Tibial nerve (tissue), 4 donors: ENCODE measurements at regions not wholly inside any gene's neighbourhood (a gene's known extent, or its start where the extent isn't known, plus 50 kb on each side); places are given as distances from the start of the nearest gene placed in this dataset.

Source experiments
- EP300 ChIP-seq, 2 donors: sonication (generic); formaldehyde crosslinking; IDR thresholded peaks; one replicate each; pipeline ENCODE4 v1.6.1; 2017; ENCODE audit warnings: antibody characterized with exemption in 2 of 2, mild to moderate bottlenecking in 1 of 2
- POLR2A ChIP-seq, 2 donors: fragments of 450-650 bp; IDR thresholded peaks; one replicate each; pipeline ENCODE4 v1.6.1; 2017; ENCODE audit warnings: antibody characterized with exemption in 2 of 2, mild to moderate bottlenecking in 2 of 2, moderate library complexity in 2 of 2
- TF ChIP-seq, protein P1 (sequence below), 5 experiments: fragments of 200-600 bp in 3 of 5; fragments of 450-650 bp in 2 of 5; sonication (generic) in 3 of 5; IDR thresholded peaks; one replicate each; pipeline ENCODE4 v1.5.1; 2016 to 2019; ENCODE audit warnings: antibody characterized with exemption in 5 of 5, mild to moderate bottlenecking in 3 of 5, moderate library complexity in 2 of 5

GRCh38 chr4:96293806-96294205 lies 453.9 kb downstream of the PDHA2 start:
- TF ChIP-seq, protein P1, sequence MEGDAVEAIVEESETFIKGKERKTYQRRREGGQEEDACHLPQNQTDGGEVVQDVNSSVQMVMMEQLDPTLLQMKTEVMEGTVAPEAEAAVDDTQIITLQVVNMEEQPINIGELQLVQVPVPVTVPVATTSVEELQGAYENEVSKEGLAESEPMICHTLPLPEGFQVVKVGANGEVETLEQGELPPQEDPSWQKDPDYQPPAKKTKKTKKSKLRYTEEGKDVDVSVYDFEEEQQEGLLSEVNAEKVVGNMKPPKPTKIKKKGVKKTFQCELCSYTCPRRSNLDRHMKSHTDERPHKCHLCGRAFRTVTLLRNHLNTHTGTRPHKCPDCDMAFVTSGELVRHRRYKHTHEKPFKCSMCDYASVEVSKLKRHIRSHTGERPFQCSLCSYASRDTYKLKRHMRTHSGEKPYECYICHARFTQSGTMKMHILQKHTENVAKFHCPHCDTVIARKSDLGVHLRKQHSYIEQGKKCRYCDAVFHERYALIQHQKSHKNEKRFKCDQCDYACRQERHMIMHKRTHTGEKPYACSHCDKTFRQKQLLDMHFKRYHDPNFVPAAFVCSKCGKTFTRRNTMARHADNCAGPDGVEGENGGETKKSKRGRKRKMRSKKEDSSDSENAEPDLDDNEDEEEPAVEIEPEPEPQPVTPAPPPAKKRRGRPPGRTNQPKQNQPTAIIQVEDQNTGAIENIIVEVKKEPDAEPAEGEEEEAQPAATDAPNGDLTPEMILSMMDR (IDR thresholded peaks at IDR 0.05) = no peak
- TF ChIP-seq POLR2A (IDR thresholded peaks at IDR 0.05) = no peak
- no peak for TF ChIP-seq EP300 (IDR thresholded peaks at IDR 0.05)
